CD14-positive monocyte (primary cell): ENCODE measurements at regions not wholly inside any gene's neighbourhood (a gene's known extent, or its start where the extent isn't known, plus 50 kb on each side); places are given as distances from the start of the nearest gene placed in this dataset.

Source experiments
- DNase-seq, 3 donors: peaks; one replicate each; pipeline ENCODE4 v3.0.0-alpha.2; 2011 to 2022
- H2AFZ ChIP-seq: 2 replicates; pipeline ENCODE4 v1.6.0; 2012; ENCODE audit warnings: mild to moderate bottlenecking, low read depth, low read length, inconsistent platforms; ENCODE audit not compliant: insufficient read depth, poor library complexity, severe bottlenecking
- H3K27ac ChIP-seq, 2 donors: 1 replicate in 1 of 2; 2 replicates in 1 of 2; pipeline ENCODE4 v1.5.1; 2012 to 2013; ENCODE audit warnings: low read length in 2 of 2, control low read depth in 1 of 2, inconsistent platforms in 1 of 2, low read depth in 1 of 2, mild to moderate bottlenecking in 1 of 2
- H3K27me3 ChIP-seq, 2 donors: one replicate each; pipeline versions ENCODE4 v1.6.0 to v1.6.1; 2011 to 2013; ENCODE audit warnings: low read length in 2 of 2; ENCODE audit not compliant: control insufficient read depth in 2 of 2, insufficient read depth in 2 of 2
- H3K36me3 ChIP-seq, 2 donors: replicated peaks in 1 of 2; 1 replicate in 1 of 2; 2 replicates in 1 of 2; pipeline versions ENCODE4 v1.5.1 to v1.6.1; 2012 to 2013; ENCODE audit warnings: low read length in 2 of 2, control low read depth in 1 of 2, inconsistent platforms in 1 of 2, mild to moderate bottlenecking in 1 of 2; ENCODE audit not compliant: insufficient read depth in 2 of 2, control insufficient read depth in 1 of 2
- H3K4me1 ChIP-seq, 2 donors: 1 replicate in 1 of 2; 2 replicates in 1 of 2; pipeline versions ENCODE4 v1.5.1 to v1.6.1; 2012 to 2013; ENCODE audit warnings: low read length in 2 of 2, control low read depth in 1 of 2, inconsistent platforms in 1 of 2, mild to moderate bottlenecking in 1 of 2, moderate library complexity in 1 of 2; ENCODE audit not compliant: insufficient read depth in 2 of 2, control insufficient read depth in 1 of 2
- H3K4me2 ChIP-seq: replicated peaks from 2 replicates; pipeline ENCODE3; 2012; ENCODE audit warnings: low read length, moderate library complexity, mild to moderate bottlenecking; ENCODE audit not compliant: poor library complexity, severe bottlenecking; ENCODE audit errors: extremely low read depth
- H3K4me3 ChIP-seq, 3 experiments: fragments of 200-600 bp in 1 of 3; sonication (generic) in 1 of 3; replicated peaks in 1 of 3; 1 replicate in 2 of 3; 2 replicates in 1 of 3; pipeline ENCODE4 v1.5.1; 2011 to 2013; ENCODE audit warnings: low read length in 3 of 3, mild to moderate bottlenecking in 3 of 3, control low read depth in 2 of 3, low read depth in 2 of 3, inconsistent platforms in 1 of 3, moderate library complexity in 1 of 3
- H3K79me2 ChIP-seq: 2 replicates; pipeline ENCODE4 v1.6.0; 2012; ENCODE audit warnings: mild to moderate bottlenecking, control low read depth, inconsistent platforms, low read length, moderate library complexity; ENCODE audit not compliant: insufficient read depth
- H3K9ac ChIP-seq: 2 replicates; pipeline ENCODE4 v1.6.0; 2017; ENCODE audit warnings: low read length, mild to moderate bottlenecking; ENCODE audit not compliant: insufficient read depth, poor library complexity, severe bottlenecking
- H3K9me3 ChIP-seq, 2 donors: replicated peaks in 1 of 2; 1 replicate in 1 of 2; 2 replicates in 1 of 2; pipeline versions ENCODE4 v1.5.1 to v1.6.1; 2012 to 2013; ENCODE audit warnings: low read length in 2 of 2, control low read depth in 1 of 2; ENCODE audit not compliant: control insufficient read depth in 1 of 2, insufficient read depth in 1 of 2
- H4K20me1 ChIP-seq: 2 replicates; pipeline ENCODE4 v1.6.0; 2012; ENCODE audit warnings: mild to moderate bottlenecking, low read length, control low read depth, moderate library complexity; ENCODE audit not compliant: insufficient read depth
- H3K27ac Mint-ChIP-seq, 7 donors: one replicate each; pipeline ENCODE4 v1.8.0; 2020; ENCODE audit warnings: mild to moderate bottlenecking in 7 of 7, mixed read lengths in 7 of 7, moderate library complexity in 6 of 7, inconsistent platforms in 2 of 7
- H3K27me3 Mint-ChIP-seq, 3 donors: one replicate each; pipeline ENCODE4 v1.8.0; 2021 to 2022; ENCODE audit warnings: low read depth in 3 of 3, mild to moderate bottlenecking in 3 of 3, mixed read lengths in 3 of 3, moderate library complexity in 3 of 3, inconsistent platforms in 1 of 3
- H3K36me3 Mint-ChIP-seq, 2 donors: one replicate each; pipeline ENCODE4 v1.8.0; 2020; ENCODE audit warnings: mixed read lengths in 2 of 2, inconsistent platforms in 1 of 2, mild to moderate bottlenecking in 1 of 2
- H3K4me1 Mint-ChIP-seq: one replicate; pipeline ENCODE4 v1.8.0; 2020; ENCODE audit warnings: mild to moderate bottlenecking, mixed read lengths
- H3K4me3 Mint-ChIP-seq, 2 donors: one replicate each; pipeline ENCODE4 v1.8.0; 2020; ENCODE audit warnings: mild to moderate bottlenecking in 2 of 2, mixed read lengths in 2 of 2, moderate library complexity in 1 of 2
- H3K9me3 Mint-ChIP-seq, 7 donors: one replicate each; pipeline ENCODE4 v1.8.0; 2020 to 2022; ENCODE audit warnings: mixed read lengths in 7 of 7, mild to moderate bottlenecking in 6 of 7, moderate library complexity in 6 of 7, inconsistent platforms in 2 of 7
- WGBS: methylation state at CpG from one replicate; pipeline ENCODE4 v1.1.5; 2013; ENCODE audit warnings: missing lambda C conversion rate; ENCODE audit not compliant: insufficient coverage; 5-methylcytosine and 5-hydroxymethylcytosine counted together
- intact Hi-C, 2 donors: fragments of 100-400 bp; cut with micrococcal nuclease; formaldehyde crosslinking; loops; one replicate each; pipeline versions ENCODE4 v1.15.0 to v1.15.1; 2023
- TF ChIP-seq, protein P1 (sequence below): fragments of 200-600 bp; IDR thresholded peaks from one replicate; pipeline ENCODE4 v1.8.0; 2022; ENCODE audit warnings: antibody characterized with exemption, mild to moderate bottlenecking

DNA sequence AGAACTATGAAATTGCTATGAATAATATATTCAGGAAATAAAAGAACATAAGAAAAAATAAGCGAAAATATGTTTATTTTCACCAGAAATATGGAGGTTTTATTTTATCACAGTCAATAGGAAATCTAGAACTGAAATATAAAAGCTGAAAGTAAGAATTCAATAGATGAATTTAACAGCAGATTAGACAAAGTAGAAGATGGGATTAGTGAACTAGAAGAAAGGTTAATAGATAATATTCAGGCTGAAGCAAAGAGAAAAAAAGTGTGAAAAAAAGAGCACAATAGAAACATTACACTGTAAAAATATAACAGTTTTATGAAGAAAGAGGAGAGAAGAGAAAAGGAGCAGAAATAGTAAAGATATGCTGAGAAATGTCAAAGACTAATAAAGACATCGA lies 1152.1 kb downstream of the FAT4 start:
- Histone ChIP-seq H3K4me2 (no peak overlapping the region), H2AFZ (no peak overlapping the region), H3K4me1 (no peaks in the 10 kb centered on the region), H4K20me1 (no peaks in the 10 kb centered on the region), H3K36me3 (no peaks in the 10 kb centered on the region), H3K9me3 (no peaks in the 10 kb centered on the region), H3K9ac (no peak overlapping the region), H3K27me3 (no peaks in the 10 kb centered on the region), H3K27ac (no peak overlapping the region), H3K79me2 (no peaks in the 10 kb centered on the region), H3K4me3 (no peak overlapping the region)
- Mint-ChIP-seq H3K9me3 (peaks cover 0 to 6% (median 3%) of the 10 kb centered on the region in 7 donors), H3K27ac (no peak overlapping the region), H3K27me3 (peaks cover 0 to 2% (median under 1%) of the 10 kb centered on the region in 3 donors), H3K4me3 (no peak overlapping the region), H3K36me3 (no peaks in the 10 kb centered on the region), H3K4me1 (no peaks in the 10 kb centered on the region)
- intact Hi-C loops: no loop called here
- no peak for DNase-seq
- TF ChIP-seq, protein P1, sequence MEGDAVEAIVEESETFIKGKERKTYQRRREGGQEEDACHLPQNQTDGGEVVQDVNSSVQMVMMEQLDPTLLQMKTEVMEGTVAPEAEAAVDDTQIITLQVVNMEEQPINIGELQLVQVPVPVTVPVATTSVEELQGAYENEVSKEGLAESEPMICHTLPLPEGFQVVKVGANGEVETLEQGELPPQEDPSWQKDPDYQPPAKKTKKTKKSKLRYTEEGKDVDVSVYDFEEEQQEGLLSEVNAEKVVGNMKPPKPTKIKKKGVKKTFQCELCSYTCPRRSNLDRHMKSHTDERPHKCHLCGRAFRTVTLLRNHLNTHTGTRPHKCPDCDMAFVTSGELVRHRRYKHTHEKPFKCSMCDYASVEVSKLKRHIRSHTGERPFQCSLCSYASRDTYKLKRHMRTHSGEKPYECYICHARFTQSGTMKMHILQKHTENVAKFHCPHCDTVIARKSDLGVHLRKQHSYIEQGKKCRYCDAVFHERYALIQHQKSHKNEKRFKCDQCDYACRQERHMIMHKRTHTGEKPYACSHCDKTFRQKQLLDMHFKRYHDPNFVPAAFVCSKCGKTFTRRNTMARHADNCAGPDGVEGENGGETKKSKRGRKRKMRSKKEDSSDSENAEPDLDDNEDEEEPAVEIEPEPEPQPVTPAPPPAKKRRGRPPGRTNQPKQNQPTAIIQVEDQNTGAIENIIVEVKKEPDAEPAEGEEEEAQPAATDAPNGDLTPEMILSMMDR: no peak
- WGBS: no CpG with 5 or more reads among the region's 2 CpGs

DNA sequence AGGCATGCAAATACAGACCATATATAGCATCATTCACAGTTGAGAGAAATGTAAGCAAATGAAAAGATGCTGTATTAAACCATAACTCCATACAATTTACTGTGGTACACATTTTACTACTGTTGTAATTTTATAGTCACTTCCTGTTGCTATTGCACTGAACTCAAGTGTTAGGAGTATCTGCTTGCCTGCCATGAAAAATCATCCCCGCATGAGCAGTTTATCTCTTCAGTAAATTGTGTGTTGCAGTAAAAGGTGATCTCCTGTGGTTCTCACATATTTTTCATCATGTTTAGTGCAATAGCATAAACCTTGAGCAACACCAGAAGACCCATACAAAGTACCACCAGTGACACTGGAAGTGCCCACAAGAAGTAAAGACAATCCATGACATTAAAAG lies 1153.4 kb downstream of the FAT4 start:
- Mint-ChIP-seq H3K27me3 (peaks cover 0 to 2% (median 2%) of the 10 kb centered on the region in 3 donors), H3K4me3 (no peak overlapping the region), H3K9me3 (peaks cover 2 to 6% (median 3%) of the 10 kb centered on the region in 7 donors), H3K36me3 (no peaks in the 10 kb centered on the region), H3K4me1 (no peaks in the 10 kb centered on the region), H3K27ac (no peak overlapping the region)
- no peak overlapping the region for H3K4me2 ChIP-seq
- H3K36me3 ChIP-seq: no peaks in the 10 kb centered on the region
- H3K4me3 ChIP-seq: no peak overlapping the region
- TF ChIP-seq, protein P1: no peak
- H4K20me1 ChIP-seq: no peaks in the 10 kb centered on the region
- no peaks in the 10 kb centered on the region for H3K27me3 ChIP-seq
- H2AFZ ChIP-seq: no peak overlapping the region
- intact Hi-C loops: no loop called here
- DNase-seq: no peak
- H3K9me3 ChIP-seq: no peaks in the 10 kb centered on the region
- no CpG with 5 or more reads among the region's 1 CpG for WGBS
- no peak overlapping the region for H3K27ac ChIP-seq
- H3K4me1 ChIP-seq: no peaks in the 10 kb centered on the region
- H3K79me2 ChIP-seq: no peaks in the 10 kb centered on the region
- no peak overlapping the region for H3K9ac ChIP-seq
